ENCODE measurements at regions not wholly inside any gene's neighbourhood (a gene's known extent, or its start where the extent isn't known, plus 50 kb on each side); places are given as distances from the start of the nearest gene placed in this dataset.

- TF ChIP-seq, protein P1, sequence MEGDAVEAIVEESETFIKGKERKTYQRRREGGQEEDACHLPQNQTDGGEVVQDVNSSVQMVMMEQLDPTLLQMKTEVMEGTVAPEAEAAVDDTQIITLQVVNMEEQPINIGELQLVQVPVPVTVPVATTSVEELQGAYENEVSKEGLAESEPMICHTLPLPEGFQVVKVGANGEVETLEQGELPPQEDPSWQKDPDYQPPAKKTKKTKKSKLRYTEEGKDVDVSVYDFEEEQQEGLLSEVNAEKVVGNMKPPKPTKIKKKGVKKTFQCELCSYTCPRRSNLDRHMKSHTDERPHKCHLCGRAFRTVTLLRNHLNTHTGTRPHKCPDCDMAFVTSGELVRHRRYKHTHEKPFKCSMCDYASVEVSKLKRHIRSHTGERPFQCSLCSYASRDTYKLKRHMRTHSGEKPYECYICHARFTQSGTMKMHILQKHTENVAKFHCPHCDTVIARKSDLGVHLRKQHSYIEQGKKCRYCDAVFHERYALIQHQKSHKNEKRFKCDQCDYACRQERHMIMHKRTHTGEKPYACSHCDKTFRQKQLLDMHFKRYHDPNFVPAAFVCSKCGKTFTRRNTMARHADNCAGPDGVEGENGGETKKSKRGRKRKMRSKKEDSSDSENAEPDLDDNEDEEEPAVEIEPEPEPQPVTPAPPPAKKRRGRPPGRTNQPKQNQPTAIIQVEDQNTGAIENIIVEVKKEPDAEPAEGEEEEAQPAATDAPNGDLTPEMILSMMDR (IDR thresholded peaks at IDR 0.05 in 4 of 5, conservative IDR thresholded peaks at IDR 0.05 in 1 of 5) = no peak
- no peak for TF ChIP-seq POLR2A (IDR thresholded peaks at IDR 0.05)
Measured at GRCh38 chr1:163504331-163504978, 182.7 kb downstream of the NUF2 start.

Measured in gastrocnemius medialis (tissue), 4 donors.